IPS-NIHi7 (cell line): ENCODE measurements at regions not wholly inside any gene's neighbourhood (a gene's known extent, or its start where the extent isn't known, plus 50 kb on each side); places are given as distances from the start of the nearest gene placed in this dataset.
"Not testable (repeated sequence)": the region's sequence is repeated elsewhere in the genome, so short reads cannot be mapped to it uniquely, and the experiment has no call there.

Source experiments
- DNase-seq: peaks from one replicate; pipeline ENCODE4 v3.0.0; 2012; ENCODE audit warnings: mixed read lengths; ENCODE audit errors: extremely low spot score

DNA sequence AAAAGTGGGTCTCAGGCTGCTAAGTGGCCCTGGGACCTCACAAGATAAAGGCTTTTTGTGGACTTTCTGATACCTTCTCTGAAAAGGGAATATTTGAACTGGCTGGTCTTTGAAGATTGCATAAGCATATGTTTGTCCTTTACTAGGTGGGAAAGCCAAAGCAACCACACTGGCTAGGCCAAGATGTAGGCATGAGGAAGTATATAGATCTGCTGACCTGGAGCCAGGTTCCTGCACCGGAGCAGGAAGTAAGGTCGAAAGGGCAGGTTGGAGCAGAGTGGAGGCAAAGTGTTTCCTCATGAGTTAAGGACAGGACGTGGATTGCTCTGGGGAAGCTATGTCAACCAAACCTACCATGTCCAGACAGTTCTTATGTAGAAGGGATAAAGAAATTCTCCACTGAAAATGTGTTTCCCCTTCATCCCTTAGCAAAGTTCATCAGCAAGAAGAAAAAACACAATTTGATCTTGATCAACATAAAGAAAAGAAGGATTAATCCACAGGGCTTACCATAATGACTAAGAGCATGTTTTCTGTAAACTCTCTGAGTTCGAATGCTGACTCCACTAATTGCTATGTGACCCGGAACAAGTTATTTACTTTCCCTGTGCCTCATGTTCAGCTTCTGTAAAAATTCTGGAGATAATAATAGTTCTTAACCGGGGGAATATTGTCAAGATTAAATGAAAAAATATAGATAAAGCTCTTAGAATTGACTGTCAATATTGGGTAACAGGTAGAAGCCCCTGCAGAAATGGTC lies 156.1 kb upstream of the SRD5A2 start:
- DNase-seq = no peak

- no peak for DNase-seq
These were observed 155.0 kb upstream of the SRD5A2 start for GRCh38 chr2:31735716-31736115.

DNA sequence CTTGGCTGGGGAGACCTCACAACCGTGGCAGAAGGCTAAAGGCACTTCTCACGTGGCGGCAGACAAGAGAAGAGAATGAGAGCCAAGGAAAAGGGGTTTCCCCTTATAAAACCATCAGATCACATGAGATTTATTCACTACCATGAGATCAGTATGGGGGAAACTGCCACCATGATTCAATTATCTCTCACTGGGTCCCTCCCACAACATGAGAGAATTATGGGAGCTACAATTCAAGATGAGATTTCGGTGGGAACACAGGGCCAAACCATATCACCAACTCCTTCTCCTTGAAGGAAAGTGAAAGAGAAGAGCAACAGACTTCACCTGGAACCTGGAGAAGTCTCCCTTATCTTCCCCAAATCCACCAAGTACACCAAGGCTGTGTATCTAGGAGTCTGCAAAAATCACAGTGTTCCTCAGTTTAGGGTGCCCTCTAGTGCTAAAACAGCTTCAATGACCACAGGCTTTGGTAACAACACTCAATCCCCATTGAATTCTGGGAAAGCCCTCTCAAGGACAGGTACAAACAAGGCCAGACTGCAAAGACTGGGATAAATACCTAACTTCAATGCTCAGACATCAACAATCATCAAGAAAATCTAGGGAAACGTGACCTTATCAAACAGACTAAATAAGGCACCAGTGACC lies 148.8 kb upstream of the SRD5A2 start:
- DNase-seq = peak; percentile 58

- no peak for DNase-seq
These were observed 148.3 kb upstream of the SRD5A2 start for GRCh38 chr2:31729065-31729439.

DNA sequence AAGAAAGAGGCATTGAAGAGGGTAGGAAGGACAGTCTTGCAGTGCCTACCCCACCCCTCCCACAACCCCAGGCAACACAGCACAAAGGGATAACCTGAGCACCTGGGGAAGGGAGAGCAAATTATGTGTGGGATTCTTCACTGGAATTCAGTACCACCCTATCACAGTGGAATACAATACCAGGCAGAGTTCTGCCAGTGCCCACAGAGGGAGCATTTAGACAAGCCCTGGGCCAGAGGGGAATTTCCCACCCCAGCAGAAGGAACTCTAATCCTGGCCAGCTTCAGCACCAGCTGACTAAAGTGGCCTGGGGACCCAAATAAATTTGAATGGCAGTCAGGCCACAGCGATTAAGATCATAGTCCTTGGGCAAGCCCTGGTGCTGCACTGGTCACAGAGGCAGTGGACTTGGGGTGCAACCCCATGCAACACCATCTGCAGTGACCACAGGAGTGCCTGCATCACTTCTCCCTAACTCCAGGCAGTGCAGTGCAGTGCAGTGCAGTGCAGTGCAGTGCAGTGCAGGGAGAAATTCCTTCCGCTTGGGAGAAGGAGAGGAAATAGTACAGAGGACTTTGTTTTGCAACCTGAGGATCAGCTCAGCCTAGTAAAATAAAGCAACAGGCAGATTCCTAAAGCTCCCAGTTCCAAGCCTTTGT lies 147.8 kb upstream of the SRD5A2 start:
- DNase-seq = no peak

DNA sequence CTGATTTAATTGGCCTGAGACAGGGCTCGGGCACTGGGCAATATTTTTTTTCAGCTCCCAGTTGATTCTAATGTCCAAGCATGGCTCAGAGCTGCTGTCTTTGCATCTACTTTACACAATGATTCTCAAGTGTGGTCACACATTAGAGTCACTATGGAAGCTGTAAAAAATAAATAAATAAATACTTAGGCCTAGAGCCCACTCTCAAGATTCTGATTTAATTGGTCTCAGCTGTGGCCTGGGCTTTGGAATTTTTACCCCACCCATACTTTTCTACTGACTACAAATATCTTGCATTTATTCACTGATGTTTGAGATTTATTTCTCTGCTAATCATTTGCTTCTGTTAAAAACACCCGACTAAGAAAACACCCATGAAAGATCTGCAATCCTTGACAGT lies 145.7 kb upstream of the SRD5A2 start:
- no peak for DNase-seq

DNA sequence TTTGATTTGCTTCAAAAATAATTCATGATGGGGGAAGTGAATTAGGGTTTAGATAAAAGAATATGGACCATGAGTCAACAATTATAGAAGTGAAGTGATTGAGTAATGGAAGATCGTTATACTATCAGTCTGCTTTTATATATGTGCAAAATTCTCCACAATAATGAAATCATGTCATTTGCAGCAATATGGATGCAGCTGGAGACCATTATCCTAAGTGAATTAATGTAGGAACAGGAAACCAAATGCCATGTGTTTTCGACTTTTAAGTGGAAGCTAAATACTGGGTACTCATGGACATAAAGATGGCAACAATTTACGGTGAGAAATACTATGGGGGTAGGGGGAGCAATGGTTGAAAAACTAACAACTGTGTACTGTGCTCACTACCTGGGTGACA lies 144.7 kb upstream of the SRD5A2 start:
- DNase-seq = no peak

DNA sequence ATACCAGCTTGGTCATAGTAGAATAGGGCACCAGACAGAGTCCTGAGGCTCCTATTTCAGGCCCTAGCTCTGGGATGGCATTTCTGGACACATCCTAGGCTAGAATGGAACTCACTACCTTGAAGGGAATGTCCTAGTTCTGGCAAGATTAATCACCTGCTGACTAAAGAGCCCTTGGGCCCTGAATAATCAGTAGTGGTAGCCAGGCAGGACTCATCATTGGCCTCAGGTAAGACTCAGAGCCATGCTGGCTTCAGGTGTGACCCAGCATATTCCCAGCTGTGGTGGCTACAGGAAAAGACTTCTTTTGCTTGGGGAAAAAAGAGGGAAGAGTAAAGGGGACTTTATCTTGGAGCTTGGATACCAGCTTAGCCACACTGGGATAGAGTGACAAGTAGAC lies 131.0 kb upstream of the SRD5A2 start:
- DNase-seq = no peak

GRCh38 chr2:31710121-31710520 lies 129.4 kb upstream of the SRD5A2 start:
- DNase-seq = no peak

GRCh38 chr2:31707992-31708391 lies 127.3 kb upstream of the SRD5A2 start:
- no peak for DNase-seq

GRCh38 chr2:31704561-31705212 lies 123.9 kb upstream of the SRD5A2 start:
- DNase-seq = no peak

DNA sequence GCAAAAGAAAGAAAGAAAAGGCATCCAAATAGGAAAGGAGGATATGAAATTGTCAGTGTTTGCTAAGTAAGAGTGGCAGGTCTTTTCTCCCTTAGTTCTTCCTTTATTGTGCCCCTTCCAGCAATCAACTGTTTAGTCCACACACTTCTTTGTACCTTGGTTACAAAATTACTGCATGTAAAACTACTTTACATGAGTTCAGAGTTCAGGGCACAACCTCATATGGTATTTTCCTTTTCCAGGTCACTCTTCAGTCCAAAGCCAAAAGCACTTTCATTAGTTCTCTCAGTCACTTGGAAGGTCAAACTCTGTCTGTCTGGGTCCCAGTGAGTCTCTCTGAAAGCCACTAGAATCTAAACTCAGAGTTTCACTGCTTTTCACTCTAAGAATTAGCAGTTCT lies 122.5 kb upstream of the SRD5A2 start:
- DNase-seq = no peak

DNA sequence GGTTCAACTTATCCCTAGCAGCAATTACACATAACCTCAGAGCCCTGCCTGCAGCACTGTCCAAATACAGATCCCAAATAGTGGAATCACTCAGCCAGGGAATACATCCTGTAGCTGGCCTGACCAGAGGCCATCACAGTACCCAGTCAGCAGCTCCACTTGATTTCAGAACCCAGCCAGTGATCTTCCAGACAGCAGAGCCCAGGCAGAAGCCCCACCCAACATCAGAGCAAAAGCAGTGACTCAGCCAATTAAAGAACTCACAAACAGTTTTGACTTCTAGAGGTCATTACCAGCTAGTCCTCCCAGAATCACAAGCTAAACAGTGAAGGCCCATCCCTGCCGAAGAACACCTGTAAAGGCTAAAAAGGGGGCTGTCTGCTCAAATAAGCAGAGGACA lies 118.0 kb upstream of the SRD5A2 start:
- no peak for DNase-seq

DNA sequence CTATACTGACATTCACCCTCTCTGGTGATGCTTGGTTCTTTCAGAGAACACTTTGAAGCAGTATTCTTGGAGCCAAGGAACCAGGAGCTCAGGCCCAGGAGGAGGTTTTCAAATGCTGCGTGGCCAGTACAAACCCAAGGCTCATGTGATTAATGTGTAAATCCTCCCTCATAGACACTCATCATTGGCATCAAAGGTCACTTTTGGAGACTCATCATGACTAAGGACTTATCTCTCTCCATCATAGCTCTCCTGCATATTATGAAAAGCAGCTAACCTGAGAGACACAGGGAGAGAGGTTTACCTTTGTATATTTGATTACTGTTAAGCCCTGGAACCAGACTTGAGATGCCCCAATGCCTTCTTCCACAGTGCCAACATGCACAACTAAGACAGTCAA lies 115.3 kb upstream of the SRD5A2 start:
- DNase-seq = no peak

- DNase-seq = no peak
These were observed 113.7 kb upstream of the SRD5A2 start for GRCh38 chr2:31694444-31694843.

DNA sequence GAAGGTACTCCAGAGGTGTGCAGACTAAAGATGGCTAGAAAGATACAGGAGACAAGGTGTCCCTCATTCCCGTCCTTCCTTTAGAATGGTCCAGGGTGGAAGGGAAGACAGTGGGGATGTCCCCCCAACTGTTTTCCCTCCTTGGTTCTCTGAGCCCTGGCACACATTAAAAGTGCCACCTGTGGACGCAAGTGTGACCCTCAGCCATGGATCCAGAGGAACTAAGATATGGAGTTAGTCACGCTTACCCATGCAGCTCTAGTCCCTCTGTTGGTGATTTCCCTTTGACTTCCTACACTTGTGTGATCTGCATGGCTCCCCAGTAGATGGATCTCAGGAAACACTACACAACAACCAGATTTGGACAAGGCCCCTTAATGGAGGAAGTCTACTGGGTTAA lies 113.1 kb upstream of the SRD5A2 start:
- no peak for DNase-seq

- DNase-seq = no peak
These were observed 107.5 kb upstream of the SRD5A2 start for GRCh38 chr2:31688282-31688681.

DNA sequence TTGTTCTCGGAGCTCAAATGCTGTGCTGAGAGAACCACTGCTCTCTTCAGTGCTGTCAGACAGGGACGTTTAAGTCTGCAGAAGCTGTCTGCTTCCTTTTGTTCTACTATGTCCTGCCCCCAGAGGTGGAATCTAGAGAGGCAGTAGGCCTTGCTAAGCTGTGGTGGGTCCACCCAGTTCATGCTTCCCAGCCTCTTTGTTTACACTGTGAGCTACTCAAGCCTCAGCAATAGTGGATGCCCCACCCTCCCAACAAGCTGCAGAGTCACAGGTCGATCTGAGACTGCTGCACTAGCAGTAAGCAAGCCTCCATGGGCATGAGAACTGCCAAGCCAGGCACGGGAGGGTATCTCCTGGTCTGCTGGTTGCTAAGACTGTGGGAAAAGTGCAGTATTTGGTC lies 102.8 kb upstream of the SRD5A2 start:
- DNase-seq = not testable (repeated sequence)

DNA sequence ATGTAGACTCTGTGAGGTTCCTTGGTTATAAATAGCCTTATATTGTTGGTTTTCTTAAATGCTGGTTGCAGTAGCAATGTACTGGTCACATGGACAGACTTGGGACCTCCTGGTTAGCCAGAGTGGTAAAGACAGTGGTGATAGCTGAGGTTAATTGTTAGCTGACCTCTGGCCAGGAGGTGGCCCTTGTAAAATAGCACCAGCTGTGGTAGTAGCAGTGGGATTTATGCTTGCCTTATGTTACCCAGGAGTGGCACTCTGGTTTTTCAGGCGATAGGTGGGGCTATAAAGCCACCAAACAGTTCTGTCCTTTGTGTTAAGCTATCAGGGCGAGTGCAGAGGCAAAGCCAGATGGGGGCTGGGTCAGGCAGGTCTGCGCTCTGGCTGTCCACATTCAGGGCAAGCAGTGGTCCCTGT lies 94.8 kb upstream of the SRD5A2 start:
- peak; percentile 34 for DNase-seq

- DNase-seq = no peak
These were observed 93.7 kb upstream of the SRD5A2 start for GRCh38 chr2:31674446-31674845.

DNA sequence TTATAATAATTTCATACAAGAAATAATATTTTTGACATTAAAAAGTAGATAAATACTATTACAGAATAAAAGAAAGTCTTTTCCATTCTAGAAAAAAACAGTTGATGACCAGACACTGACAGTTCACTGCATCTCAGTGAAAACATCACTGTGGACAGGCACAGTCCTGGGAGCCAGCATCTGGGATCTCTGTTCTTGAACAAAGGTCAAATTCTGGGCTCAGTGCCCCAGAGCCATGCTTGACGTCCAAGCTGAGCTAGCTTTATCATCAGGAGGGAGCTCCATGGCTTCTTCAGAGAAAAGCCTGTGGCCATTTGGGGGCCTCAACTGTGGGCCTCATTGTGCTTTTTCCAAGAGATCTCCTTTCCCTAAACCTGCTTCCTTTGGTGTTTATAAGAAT lies 86.1 kb upstream of the SRD5A2 start:
- no peak for DNase-seq

DNA sequence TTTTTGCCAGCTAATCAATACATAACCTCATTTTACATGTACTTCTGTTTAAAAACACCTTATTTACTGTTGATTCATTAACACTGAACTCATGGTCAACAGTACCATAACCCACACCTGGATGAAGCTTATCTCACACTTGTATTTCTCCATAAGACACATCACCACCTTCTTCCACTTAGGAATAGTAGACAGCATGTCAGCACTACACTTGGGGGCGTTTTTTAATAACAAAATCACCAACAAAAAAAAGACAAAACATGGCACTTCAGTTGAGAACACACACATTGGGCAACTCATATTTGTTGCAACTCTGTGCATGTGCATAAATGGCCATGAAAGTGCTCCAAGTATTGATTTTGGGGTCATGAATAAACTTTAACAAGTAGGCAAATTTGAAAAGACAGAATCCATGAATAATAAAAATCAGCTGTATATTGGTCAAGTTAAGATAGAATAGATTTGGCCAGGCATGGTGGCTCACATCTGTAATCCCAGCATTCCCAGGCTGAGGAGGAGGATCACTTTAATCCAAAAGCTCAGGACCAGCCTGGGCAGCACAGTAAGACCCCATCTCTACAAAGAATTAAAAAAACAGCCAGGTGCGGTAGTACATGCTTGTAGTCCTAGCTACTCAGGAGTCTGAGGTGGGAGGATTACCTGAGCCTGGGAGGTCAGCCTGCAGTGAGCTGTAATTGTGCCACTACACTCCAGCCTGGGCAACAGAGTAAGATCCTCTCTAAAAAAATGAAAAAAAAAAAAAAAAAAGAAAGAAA lies 84.4 kb upstream of the SRD5A2 start:
- no peak for DNase-seq
